Cardiac fibroblast (primary cell): ENCODE measurements at regions not wholly inside any gene's neighbourhood (a gene's known extent, or its start where the extent isn't known, plus 50 kb on each side); places are given as distances from the start of the nearest gene placed in this dataset.

Source experiments
- DNase-seq, 2 donors: peaks; one replicate each; pipeline versions ENCODE4 v3.0.0 to v3.0.0-alpha.2; 2010; ENCODE audit warnings: low read depth in 2 of 2
- H3K4me3 ChIP-seq, 2 donors: replicated peaks in 1 of 2; 1 replicate in 1 of 2; 2 replicates in 1 of 2; pipeline ENCODE4 v1.5.1; 2011; ENCODE audit warnings: low read depth in 2 of 2, low read length in 2 of 2, mild to moderate bottlenecking in 2 of 2, moderate library complexity in 1 of 2
- TF ChIP-seq, protein P1 (sequence below): IDR thresholded peaks from one replicate; pipeline ENCODE4 v1.5.1; 2011; ENCODE audit warnings: low read depth, mild to moderate bottlenecking, low read length, inconsistent platforms

DNA sequence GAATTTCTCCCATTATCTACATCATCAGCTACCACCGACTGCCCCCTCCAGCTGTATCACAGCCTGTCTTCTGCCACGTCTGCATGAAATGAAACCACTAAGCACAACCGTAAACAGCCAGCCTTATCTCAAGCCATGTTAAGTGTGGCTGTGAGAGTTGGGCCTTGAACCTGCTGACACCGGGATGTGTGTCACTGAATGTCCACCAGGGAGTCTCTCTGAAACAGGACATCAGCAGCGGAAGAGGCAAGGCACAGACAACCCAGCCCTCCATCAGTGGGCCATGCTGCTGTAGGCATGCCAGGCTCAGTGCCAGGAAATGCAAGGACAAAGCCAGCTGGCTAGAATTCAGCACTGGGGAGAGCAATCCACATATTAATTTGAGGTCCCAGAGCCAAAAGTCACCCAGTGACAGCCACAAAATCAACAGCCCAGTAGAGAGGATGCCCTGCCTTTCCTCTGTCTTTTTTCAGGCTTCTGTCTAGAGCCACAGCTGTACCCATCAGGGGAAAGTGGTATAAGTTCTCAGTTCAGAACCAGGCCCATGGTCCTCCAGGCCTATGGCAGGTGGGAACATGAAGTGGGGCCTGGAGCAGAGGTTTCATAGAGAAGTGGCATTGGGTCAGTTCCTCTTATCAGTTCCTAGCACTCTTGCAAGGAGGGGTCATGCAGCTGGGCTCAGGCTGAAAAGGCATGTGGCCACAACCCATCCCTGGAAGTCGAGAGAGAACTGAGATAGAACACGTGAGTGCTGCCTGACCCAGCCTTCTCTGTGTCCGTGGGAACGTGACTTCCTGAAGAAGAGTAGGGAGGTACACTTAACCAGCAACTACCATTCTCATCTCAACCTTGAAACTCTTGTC is 199.4 kb downstream of the ESM1 start:
- TF ChIP-seq, protein P1, sequence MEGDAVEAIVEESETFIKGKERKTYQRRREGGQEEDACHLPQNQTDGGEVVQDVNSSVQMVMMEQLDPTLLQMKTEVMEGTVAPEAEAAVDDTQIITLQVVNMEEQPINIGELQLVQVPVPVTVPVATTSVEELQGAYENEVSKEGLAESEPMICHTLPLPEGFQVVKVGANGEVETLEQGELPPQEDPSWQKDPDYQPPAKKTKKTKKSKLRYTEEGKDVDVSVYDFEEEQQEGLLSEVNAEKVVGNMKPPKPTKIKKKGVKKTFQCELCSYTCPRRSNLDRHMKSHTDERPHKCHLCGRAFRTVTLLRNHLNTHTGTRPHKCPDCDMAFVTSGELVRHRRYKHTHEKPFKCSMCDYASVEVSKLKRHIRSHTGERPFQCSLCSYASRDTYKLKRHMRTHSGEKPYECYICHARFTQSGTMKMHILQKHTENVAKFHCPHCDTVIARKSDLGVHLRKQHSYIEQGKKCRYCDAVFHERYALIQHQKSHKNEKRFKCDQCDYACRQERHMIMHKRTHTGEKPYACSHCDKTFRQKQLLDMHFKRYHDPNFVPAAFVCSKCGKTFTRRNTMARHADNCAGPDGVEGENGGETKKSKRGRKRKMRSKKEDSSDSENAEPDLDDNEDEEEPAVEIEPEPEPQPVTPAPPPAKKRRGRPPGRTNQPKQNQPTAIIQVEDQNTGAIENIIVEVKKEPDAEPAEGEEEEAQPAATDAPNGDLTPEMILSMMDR, result no peak
- DNase-seq, result peak; percentile 14 to 62
- H3K4me3 ChIP-seq, result no peak overlapping the region

DNA sequence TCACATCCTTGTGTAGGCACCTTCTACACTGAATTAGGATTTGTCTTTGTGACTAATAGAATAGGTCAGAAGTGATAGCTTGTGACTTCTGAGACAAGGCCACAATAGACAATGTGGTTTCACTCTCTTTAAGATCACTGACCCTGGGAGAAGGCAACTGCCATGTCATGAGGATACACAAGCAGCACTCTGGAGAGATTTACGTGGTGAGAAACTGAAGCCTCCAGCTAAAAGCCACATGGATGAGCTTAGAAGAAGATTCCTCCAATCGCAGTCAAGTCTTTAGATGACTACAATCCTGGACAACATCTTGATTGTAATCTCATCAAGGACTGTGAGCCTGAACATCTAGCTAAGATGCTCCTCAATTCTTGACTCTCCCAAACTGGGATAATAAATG is 206.6 kb downstream of the ESM1 start:
- no peak overlapping the region for H3K4me3 ChIP-seq
- DNase-seq, result no peak
- TF ChIP-seq, protein P1, result no peak

DNA sequence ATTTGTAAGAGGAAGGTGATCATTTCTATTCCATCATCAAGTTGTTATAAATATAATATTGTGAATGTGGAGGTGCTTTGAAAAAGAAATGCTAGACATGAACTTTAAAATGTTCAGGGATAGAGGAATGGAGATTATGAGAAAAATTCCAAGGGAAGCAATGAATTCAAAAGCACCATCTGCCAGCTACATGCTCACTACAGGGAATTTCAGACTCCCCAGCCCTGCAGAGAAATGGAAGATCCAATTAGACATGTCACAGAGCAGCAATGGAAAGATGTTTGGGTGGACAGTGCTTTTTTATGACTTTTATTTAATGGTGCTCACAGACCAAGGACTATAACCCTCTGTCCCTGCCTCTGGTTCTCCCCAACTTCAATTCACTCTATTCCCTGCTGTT is 209.7 kb downstream of the ESM1 start:
- DNase-seq, result no peak
- TF ChIP-seq, protein P1, result no peak
- no peak overlapping the region for H3K4me3 ChIP-seq

DNA sequence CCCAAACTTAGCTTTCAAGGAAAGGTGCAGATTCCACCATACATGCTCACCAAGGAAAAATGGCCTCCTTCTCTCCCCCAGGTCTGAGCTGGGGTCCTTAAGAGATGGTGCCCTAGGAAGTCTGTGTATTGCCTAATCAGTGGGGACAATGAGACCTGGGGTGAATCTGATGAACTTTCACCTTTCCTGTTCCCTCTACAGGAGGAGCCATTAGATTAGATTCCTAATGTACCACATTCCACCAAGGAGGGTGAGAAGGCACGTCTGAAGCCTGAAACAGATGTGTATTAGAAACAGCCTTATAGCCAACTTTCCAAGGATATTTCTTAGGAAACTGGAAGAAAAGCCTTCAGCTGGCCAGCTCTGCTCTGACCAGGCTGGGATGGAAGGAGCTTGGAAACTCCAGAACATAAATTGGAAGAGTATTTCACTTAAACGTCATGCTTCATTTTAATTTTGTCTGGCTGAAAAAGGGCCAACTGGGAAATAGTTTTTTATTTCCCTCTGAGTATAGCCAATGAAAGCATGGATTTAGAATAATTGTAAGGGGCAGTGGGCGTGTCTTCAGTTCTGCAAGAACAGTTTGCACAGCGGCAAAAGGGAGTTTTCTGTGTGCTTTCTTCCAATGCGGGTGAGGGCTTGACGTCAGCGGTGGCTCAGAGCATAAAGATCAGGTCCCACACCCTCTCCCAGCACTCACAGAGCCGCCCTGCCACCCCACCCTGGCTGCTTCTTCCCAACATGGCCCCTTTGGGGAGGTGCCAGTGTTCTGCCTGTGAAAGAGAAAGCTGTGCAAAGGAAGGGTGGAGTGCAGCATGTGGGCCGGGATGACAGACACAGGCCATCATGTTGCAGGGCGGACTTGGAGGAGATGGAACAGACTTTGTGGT is 210.9 kb downstream of the ESM1 start:
- TF ChIP-seq, protein P1, result no peak
- DNase-seq, result peak; percentile 40 to 72
- no peak overlapping the region for H3K4me3 ChIP-seq

DNA sequence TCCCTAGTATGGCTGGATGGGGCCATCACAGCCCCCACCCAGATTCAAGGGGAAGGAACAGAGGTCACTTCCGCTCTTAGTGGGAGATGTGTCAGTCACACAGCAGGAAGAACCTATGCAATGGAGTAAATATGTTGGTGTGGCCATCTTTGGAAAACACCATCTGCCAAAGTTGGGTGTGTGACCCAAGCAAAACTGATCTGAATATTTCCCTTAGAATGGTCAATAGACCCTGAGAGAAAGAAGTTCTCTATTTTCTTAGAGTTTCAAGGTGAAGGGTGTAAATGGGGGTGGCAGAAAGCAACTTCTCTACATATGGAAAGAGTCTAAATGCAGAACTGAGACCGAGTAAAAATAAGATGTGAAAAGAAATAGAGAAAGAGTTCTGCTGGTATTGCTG is 212.7 kb downstream of the ESM1 start:
- TF ChIP-seq, protein P1, result no peak
- DNase-seq, result no peak
- no peak overlapping the region for H3K4me3 ChIP-seq

DNA sequence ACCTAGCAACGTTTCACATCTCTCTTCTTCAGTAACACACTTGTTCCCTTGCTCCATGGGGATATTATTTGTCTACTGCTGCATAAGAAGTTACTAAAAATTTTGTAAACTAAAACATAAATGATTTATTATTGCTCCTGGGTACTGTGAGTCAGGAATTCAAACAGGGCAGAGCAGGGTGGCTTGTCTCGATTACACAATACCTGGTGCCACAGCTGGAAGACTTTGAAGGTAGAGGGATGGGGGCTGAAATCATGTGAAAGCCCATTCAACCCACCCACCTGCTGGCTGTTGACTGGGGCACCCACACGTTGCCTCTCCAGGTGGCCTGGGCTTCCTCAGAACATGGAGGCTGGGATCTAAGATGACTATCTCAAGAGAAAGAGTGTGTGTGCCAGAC is 213.2 kb downstream of the ESM1 start:
- TF ChIP-seq, protein P1, result no peak
- no peak overlapping the region for H3K4me3 ChIP-seq
- DNase-seq, result no peak
